ENCODE measurements at regions not wholly inside any gene's neighbourhood (a gene's known extent, or its start where the extent isn't known, plus 50 kb on each side); places are given as distances from the start of the nearest gene placed in this dataset.

DNA sequence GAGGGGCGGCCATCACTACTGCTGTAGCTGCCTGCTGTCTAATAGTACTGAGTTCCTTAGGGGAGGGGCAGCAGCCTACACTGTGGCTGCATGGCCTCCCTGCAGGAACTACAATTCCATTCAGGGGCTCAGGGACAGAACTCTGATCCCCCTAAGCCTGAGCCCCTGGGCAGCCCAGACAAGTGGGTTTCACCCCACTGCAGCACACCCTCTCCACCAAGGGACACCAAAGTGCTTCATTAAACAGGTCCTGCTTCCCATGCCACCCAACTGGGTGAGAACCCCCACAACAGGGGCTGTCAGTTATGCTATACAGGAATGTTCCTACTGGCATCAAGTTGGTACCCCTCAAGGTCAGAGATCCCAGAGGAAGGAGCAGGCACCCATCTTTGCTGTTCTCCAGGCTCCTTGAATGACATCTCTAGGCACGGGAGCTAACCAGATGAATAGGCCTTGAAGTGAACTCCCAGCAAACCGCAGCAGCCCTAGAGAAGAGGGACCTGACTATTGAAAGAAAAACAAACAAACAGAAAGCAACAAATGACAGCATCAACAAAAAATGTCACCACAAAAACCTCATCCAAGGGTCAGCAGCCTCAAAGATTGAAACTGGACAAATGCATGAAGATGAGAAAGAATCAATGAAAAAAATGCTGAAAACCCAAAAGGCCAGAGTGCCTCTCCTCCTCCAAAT, 437.4 kb downstream of the NUF2 start:
- DNase-seq, result no peak

DNA sequence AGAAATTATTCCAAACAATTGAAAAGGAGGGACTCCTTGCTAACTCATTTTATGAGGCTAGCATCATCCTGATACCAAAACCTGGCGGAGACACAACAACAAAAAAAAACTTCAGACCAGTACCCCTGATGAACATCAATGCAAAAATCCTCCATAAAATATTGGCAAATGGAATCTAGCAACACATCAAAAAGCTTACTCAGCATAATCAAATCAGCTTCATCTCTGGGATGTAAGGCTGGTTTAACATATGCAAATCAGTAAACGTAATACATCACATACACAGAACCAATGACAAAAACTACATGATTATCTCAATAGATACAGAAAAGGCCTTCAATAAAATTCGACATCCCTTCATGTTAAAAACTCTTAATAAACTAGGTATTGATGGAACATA, 440.1 kb downstream of the NUF2 start:
- DNase-seq, result no peak

DNA sequence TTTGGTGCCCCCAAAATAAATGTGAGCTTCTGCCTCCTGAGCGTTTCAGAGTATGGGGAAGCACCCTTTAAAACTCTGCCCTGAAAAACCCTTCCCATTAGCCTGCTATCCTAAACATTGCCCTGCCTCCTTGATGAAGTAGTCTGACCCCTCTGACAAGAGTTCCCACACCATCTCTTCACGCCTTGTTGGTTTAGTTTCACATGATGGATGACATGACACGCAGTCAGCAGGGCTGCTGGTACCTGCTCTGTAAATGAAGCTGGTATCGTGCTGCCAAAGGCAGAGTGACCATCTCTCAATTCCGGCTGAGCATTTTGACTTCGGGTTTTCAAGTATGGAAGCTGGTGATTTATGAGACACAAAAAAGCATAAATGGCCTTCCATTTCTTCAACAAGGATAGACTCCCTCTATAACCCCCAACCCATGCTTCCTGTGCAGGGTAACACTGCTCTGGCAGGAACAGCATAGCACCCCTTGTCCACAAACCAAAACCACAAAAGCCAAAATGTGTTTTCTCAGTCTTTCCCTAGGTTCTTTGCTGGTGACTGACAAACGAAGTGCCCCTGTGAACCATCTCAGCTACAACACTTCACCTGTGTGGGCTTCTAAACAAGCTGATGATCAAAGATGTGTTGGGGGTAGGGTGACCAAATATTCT, 444.6 kb downstream of the NUF2 start:
- no peak for DNase-seq

DNA sequence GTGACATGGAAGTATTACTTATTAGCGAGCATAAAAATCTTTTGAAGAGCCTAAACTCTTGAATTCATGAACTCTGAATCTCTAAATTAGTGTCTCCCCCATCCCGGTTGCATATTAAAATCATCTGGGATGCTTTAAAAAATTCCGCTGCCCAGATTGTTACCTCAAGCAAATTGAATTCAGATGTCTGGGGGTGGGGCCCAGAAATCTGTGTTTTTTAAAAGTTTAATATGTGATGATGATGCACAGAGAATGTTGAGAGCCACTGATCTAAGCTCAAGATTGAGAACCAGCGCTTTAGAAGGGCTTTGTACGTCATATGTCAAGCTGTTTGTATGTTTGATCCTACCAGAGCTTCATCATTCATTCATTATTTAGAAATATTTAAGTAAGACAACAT, 446.8 kb downstream of the NUF2 start:
- no peak for DNase-seq

DNA sequence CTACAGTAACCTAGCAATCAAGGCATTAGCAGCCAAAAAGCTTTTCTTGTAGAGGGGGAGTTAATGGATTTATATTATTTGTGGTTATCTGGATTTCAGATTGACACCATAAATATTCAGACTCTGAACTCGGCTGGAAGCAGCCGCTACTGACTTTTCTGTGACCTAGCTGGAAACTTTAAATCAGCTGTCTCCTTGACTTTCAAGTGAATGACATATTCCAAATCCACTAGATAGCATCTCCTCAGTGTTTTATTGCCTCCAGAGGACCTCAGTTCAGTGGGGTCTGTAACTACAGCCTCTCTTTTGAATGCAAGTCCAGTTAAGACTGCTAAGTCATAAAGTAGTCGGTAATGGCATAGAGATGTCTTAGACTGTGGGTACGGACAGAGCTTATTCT, 448.5 kb downstream of the NUF2 start:
- DNase-seq, result no peak

DNA sequence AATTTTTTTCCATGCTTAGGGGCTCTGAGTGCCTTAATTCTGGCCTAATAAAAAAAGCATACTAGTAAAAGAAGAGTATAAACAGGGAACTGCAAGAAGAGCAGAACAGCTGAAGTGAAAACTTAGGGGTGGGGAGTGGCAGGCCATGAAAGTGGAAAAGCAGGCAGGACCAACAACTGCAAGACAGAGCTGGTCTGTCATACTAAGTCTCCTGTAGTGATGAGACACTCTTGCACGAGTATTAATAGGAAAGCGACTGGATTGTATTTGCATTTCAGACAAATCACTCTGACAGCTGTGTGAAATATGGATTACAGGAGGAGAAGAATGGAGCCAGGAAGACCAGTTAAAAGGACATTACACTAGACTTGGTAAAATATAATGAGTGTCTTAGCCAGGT, 449.9 kb downstream of the NUF2 start:
- DNase-seq, result no peak

DNA sequence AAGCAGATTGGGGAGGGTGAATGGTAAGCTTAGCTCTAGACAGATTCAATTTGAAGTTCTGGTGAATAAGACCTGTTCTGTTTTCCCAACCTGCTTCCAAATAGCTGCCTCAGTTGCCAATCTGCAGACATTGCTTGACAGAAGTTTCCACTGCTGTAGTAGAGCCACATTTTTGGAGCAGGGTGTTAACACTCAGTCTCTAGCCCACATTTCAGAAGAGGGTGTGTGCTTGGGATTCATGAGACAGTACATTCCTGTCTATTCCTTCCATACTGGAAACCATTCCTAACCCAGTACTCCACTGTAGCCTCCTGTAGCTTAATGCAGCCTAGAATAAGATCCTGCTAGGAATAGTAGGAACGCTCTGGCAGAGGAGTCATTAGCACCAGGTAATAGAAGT, 450.5 kb downstream of the NUF2 start:
- no peak for DNase-seq

DNA sequence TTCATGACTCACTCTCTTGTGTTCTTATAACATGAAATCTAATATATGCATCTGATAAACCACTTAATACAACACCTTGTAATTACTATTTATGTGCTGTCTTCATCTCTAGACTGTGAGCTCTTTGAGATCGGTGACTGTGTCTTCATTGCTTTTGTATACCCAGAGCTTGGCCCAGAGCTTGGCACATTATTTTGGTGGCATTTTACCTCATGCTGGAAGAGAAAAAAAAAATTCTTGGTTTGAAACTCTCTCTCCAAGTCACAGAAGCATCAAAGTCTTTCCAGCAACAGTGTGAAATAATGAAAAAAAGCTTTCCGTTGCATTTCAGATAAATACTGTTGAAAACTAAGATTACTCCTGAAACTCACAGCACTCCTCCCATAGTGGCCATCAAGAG, 451.6 kb downstream of the NUF2 start:
- no peak for DNase-seq

DNA sequence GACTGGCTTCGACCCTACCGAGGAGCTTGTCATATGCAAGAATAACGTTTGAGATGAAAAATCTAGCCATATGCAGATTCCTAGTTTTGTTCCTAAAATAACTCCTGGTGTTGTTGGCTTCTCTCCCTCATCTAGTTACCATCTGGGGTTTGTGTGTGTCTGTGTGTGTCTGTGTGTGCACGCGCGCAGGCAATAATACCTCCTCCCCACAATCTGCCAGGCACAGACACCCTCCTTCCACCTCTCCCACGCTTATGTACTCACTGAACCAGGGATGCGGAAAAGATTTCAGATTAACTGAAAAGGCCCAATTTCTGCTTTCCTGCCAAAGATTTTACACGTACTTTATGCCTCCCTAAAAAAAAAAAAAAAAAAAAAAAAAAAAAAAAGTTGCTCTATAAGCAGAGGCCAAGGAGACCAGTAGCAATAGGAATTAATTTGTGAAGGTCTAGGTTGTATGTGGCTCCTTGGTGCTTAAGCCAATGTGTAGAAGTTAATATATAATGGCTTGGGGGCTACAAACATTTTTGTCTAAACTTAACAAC, 452.7 kb downstream of the NUF2 start:
- DNase-seq, result no peak

DNA sequence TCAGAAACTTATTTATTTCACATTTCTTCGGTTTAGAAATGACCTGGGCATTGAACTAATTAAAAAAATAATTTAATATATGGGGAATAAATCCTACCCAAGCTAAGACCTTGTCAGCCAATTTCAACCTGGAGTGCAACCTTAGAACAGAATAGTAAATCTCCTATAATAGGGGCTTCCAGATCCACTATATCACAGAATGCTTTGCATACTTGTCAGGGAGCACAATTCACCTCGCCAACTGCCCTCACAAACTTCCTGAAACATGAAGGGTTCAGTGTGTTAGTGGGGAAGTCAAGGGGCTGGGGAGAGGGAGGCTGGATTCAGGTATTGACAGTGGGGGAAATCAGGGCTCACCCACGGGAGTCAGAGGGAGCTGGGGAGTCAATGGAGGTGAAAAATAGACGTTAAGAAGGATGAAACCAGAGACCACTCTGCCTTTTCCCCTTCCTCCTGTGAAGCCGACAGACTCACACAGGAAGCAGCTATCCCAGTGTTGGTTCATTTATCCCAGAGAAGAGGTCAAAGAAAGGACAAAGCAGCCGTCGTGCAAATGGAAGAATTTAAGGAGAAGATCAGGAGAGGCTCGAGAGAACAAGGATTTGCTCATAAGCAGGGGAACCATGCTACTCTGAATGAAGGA, 453.3 kb downstream of the NUF2 start:
- no peak for DNase-seq

DNA sequence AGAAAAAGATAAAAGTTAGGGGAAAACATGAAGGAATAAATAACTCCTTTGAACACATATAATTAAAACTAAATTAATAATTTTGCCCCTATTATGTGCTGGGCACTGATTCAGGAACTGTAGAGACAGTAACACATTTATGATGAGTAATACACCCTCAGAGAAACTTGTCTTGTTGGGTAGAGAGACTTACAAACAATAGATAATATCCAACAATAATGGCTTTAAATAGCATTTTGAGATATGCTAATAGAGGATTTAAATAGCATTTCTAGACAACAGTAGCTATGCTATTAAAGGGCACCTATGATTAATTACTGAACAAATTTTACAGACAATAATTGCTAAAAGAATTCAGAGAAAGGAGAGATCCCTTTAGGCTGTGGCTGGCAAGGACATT, 455.5 kb downstream of the NUF2 start:
- no peak for DNase-seq

DNA sequence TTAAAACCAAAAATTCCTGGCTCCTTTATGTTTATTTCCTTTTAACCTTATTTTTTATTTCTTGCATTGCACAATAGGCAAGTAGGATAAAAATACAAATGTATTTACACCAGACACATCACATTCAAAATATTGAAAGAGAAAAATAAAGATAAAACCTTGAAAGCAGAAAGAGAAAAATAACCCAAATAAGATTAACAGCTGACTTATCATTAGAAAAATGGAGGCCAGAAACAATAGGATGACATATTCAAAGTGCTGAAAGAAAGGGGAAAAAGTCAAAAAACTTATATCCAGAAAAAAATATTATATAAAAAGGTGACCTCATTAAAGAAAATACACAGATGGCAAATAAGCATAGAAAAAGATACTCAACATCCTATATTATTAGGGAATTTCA, 459.4 kb downstream of the NUF2 start:
- no peak for DNase-seq

DNA sequence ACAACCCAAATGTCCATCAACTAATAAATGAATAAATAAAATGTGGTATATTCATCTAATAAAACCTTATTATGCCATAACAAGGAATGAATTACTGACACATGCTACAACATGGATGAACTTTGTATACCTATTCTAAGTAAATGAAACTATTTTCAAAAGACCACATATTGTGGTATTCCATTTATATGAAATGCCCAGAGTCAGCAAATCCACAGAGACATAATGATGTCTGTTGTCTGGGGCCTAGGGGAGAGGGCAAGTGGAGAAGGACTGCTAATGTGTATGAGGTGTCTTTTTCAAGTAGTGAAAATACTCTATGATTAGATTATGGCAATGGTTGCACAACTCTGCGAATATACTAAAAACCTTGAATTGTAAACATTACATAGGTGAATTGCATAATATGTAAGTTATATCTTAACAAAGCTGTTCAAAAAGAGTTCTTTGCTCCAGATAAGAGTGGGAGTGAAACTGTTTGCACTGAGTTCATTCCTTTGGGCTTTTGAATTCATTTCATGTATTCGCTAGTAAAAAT, 464.2 kb downstream of the NUF2 start:
- DNase-seq, result no peak

DNA sequence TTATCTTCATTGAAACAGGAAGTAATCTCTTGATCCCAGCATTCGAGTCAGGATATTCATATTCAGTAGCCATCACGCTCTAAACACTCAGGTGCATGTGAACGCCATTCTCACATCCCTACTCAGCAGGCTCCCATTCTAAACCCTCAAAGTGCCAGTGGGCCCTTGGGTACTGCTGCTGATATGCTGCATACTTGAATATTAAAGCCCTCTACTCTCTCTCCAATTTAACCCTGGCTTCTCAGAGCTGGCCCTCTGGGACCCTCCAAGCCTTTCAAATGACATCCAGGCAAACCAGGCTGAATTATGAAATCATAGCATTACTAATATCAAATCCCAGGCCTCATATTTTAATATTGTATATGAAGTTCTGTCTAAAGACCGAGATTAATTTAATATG, 468.2 kb downstream of the NUF2 start:
- no peak for DNase-seq

DNA sequence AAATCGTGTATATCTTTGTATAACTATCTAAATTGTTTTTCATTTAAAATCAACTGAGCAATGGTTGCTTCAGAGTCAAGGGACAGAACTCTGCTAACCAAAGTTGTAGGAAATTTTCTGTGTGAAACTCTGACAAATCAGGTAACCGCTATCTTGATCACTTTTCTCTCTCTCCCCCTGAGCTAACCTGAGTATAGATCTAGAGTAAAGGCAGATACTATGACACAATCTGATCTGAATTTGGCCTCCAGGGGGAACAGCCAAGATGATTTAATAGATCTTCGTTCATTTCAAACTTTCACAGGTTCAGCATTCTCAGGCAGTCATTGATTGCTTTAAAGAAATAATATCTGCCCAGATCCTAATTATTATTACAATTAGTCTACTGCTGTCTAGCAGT, 472.8 kb downstream of the NUF2 start:
- no peak for DNase-seq

DNA sequence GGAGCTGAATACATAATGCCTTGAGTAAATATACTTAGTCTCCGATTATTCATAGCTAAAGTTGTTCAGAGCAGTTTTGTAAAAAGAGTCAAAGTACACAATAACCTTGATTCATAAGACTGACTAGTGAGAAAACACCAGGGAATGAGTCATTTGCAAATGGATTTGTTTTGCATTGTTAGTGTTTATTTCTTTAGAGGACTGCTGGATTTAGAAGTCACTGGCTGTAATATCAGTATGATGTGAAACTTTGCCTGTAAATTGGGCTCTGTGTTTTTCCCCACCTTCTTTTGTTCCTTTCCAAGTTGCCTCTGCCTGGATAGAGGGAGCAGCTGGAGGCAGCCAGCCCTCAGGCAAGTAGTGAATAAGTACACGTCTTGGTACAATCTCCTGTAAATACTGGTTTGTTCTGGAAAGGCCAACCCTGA, 474.7 kb downstream of the NUF2 start:
- no peak for DNase-seq

DNA sequence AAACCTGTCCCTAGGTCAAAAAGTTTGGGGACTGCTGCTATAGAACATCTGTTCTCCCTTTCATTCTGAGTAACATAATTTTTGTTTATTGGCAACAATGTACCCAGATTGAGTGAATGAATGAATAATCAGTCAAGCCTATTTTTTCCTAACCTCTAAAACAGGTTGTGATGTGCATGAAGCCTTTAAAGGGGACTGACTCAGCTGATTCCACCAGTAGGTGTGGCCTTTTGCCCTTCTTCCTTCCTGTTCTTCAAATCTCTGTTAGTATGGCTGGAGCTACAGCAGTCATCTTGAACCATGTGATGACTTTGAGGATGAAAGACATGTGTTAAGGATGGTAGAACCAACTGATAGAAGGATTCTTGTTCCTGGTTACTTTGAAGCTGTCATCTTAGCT, 476.1 kb downstream of the NUF2 start:
- DNase-seq, result no peak

DNA sequence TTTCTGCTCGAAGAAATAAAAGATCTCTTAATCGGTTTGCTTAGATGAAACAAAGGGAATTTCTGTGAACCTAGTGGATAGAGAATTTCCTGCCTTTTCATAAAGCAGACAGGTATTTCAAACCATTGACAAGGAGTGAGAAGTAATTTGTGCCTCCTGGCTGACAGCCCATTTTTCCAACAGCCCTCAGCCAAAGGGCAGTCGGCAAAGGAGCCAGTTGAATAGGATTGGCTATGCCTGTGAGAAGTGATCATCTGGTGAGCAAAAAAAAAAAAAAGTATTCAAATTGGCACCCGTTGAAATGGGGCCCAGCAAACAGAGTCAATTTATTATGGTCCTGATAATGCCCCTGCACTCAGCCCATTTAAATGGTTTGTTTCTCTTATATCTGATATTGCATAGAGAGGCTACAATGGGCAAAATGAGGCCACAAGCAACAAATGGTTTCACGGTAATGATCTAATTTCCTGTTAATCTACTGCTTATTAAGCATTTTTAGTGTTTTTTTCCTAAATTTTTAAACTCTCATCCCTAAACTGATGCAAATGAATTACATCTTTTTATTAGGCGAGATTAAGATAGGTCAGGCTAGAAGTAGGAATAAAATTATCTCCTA, 477.5 kb downstream of the NUF2 start:
- no peak for DNase-seq

DNA sequence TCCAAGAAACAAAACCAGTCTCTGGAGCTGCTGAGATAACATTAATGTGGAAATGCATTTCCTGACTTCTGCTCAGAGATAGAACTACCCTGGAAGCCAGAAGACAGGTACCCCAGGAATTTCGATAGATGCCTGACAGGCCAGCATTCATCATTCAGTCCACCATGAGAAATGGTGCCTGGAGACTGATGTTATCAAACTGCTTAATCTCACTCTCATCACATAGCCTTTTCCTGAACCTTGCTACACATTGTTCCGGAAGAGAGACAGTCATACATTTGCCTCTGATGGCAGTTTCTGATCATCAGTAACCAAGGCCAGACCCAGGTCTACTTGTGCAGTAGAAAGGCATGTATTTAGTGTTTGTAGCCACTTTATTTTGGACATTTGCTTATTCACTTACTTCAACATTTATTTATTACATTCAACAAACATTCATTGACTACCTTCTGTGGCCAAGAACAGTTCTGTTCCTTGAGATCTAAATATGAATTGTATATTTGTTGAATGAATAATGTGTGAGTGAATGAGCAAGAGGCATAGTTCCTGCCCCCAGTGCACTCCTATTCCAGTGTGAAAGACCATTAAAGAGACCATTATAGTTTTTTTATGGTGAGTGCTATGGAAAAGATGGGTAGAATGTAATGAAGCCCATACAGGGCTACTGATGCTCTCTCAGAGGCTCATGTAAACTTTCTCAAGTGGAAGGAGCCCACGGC, 485.7 kb downstream of the NUF2 start:
- DNase-seq, result no peak

DNA sequence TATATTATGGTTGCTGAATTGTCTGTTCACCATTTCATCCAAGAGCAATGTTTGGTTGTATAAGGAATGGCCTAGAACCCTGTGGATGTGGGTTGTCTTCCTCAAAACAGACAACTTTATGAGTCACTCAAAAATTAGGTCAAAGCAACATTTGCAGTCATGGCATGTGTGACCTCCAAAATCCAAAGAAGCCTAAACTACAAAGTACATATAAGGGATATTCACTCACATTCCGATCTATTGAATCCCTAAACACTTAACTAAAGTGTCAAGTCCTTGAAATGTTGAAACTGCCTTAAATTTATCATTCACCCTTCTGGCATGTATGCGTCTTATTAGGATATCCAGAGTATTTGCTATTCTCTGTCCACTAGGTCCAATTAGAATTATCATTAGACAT, 491.5 kb downstream of the NUF2 start:
- no peak for DNase-seq

DNA sequence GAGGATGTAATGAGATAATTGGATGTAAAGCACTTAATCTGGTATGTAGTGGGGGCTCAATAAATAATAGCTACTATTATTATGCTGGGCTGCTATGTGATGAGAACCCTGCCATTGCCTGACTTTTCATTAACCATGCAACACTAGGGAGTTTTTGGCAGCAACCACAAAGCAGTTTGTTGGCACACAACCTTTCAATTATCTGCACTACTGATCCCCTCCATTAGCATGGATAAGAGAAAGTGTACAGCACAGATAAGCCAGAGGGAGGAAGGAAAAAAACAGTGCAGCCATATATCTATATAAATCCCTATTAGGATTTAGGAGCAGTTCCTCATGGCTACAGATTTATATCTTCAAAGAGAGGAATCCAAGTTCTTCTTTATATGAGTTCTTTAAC, 498.5 kb downstream of the NUF2 start:
- DNase-seq, result no peak

DNA sequence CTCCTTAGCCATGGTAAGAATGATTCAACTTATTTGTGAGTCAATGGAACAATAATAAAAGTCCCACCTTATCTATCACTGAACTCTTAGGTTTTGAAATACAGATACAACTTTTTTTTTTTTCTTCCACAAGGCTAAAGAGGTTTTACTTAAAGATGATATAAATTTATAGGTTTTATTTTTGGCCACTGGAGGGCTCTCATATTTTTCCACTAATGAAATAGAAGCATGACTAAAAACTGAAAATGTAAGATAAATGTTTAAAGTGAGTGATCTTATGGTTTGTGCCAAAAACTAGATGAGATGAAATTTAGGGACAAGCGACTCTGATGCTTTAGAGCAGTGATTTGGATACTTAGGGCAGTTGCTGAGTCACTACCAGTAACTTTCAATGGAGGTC, 499.0 kb downstream of the NUF2 start:
- DNase-seq, result no peak

DNA sequence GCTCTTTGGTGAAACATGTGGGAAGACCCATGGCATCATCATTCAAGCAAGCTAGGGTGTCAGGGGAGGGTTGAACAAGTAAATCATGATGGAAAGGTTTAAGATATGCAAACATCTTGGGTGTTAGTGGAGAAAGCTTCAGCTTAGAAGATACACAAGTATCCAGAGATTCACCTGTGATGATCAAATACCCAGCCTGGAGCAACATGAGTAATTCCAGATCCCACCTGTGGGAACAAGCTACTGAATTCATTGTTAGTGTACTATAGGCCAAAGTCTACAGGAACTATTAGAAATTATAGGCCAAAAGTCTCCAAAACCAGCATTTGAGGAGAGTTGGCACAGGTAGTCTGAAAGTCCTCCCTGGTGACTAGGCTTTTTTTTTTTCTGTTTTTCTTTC, 499.9 kb downstream of the NUF2 start:
- DNase-seq, result no peak

Data from dermis blood vessel endothelial cell (primary cell).